HUDEP-2 (cell line): ENCODE measurements at regions not wholly inside any gene's neighbourhood (a gene's known extent, or its start where the extent isn't known, plus 50 kb on each side); places are given as distances from the start of the nearest gene placed in this dataset.

Experiments used
- DNase-seq, 76 experiments: peaks; one replicate each; lab custom pipeline; 2025; ENCODE audit not compliant: unreplicated experiment in 76 of 76; lab: John Stamatoyannopoulos, UW

GRCh38 chr4:144564358-144564757 lies 81.6 kb upstream of the HHIP start:
- no peak for DNase-seq

- no peak for DNase-seq
Observed at GRCh38 chr4:144565527-144566195, 80.3 kb upstream of the HHIP start.

GRCh38 chr4:144572660-144573059 lies 73.3 kb upstream of the HHIP start:
- peak in 11 of 76 experiments; percentile 1 to 26 (median 7) for DNase-seq

GRCh38 chr4:144574000-144574399 lies 72.0 kb upstream of the HHIP start:
- no peak for DNase-seq

- no peak for DNase-seq
Observed at GRCh38 chr4:144574509-144574908, 71.4 kb upstream of the HHIP start.

GRCh38 chr4:144575181-144575580 lies 70.8 kb upstream of the HHIP start:
- no peak for DNase-seq

- no peak for DNase-seq
Observed at GRCh38 chr4:144578681-144579080, 67.3 kb upstream of the HHIP start.

GRCh38 chr4:144579411-144580030 lies 66.4 kb upstream of the HHIP start:
- no peak for DNase-seq

GRCh38 chr4:144580430-144580829 lies 65.5 kb upstream of the HHIP start:
- no peak for DNase-seq

GRCh38 chr4:144582105-144582850 lies 63.7 kb upstream of the HHIP start:
- DNase-seq: no peak

GRCh38 chr4:144582975-144583374 lies 63.0 kb upstream of the HHIP start:
- DNase-seq: no peak

GRCh38 chr4:144583658-144584057 lies 62.3 kb upstream of the HHIP start:
- no peak for DNase-seq

- DNase-seq: no peak
Observed at GRCh38 chr4:144584428-144584827, 61.5 kb upstream of the HHIP start.

- DNase-seq: no peak
Observed at GRCh38 chr4:144589512-144589911, 56.4 kb upstream of the HHIP start.

GRCh38 chr4:144590020-144590419 lies 55.9 kb upstream of the HHIP start:
- DNase-seq: no peak

GRCh38 chr4:144591401-144591800 lies 54.6 kb upstream of the HHIP start:
- DNase-seq: peak in 2 of 76 experiments; percentile 0 to 3

GRCh38 chr4:144592264-144592663 lies 53.7 kb upstream of the HHIP start:
- no peak for DNase-seq

GRCh38 chr4:144594471-144594986 lies 51.4 kb upstream of the HHIP start:
- DNase-seq: no peak

GRCh38 chr4:144595681-144596080 lies 50.3 kb upstream of the HHIP start:
- no peak for DNase-seq
